AG04450 (cell line): ENCODE measurements at regions not wholly inside any gene's neighbourhood (a gene's known extent, or its start where the extent isn't known, plus 50 kb on each side); places are given as distances from the start of the nearest gene placed in this dataset.

Source experiments
- CTCF ChIA-PET: fragments of 300-600, 350-600 bp; formaldehyde crosslinking; extraction: SDS; loops from one replicate; lab custom pipeline; 2022; ENCODE audit warnings: antibody characterized with exemption, inconsistent platforms; lab: Charles Lee
- POLR2A ChIA-PET: fragments of 350-600 bp; formaldehyde crosslinking; extraction: SDS; loops from one replicate; lab custom pipeline; 2021; ENCODE audit warnings: antibody characterized with exemption, inconsistent platforms; lab: Yijun Ruan, JAX
- DNase-seq: peaks from one replicate; pipeline ENCODE4 v3.0.0-alpha.2; 2011; ENCODE audit warnings: low read depth, low spot score
- H3K27ac ChIP-seq: one replicate; pipeline ENCODE4 v1.5.1; 2012; ENCODE audit warnings: low read depth, low read length, control low read depth
- H3K27me3 ChIP-seq: one replicate; pipeline ENCODE4 v1.6.0; 2012; ENCODE audit warnings: low read length; ENCODE audit not compliant: control insufficient read depth, insufficient read depth
- H3K4me3 ChIP-seq: 2 replicates; pipeline ENCODE4 v1.5.1; 2011; ENCODE audit warnings: mild to moderate bottlenecking, low read depth, low read length, control low read depth
- H3K9me3 ChIP-seq: 2 replicates; pipeline ENCODE4 v1.5.1; 2012; ENCODE audit warnings: low read length; ENCODE audit not compliant: control insufficient read depth, insufficient read depth
- TF ChIP-seq, protein P1 (sequence below): IDR thresholded peaks from 2 replicates; pipeline ENCODE4 v1.5.1; 2011; ENCODE audit warnings: low read depth, low read length, control low read depth, inconsistent platforms

DNA sequence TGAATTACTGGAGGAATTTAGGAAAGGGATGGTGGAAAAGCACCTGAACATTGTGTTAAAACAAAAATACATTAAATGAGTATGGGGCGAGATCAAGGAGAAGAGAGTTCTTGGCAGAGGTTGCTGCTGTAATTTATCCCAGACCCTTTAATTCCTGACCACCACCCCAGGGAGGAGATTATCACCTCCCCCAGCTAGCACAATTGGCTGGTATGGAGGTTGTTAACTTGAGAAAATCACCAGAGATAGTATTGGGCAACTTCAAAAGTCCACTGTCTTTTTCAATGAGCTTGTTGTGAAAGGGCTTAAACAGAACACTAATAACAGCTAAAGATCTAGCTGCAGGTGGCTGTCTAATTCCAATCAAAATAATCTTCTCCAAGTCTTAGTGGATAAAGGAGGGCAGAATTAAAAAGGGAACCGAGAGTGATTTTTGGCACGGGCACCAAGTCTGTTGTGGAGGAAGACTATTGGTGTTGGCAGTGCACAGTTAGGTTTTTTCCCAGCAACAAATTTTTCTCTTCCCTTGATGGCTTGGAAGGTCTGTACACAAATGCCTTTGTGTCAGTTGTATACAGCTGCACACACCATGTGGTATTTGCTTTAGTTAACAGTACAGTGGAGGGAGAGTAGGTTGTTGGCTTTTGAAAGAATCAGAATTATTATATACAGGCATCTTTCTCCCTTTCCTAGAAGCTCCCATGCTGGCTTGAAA is 289.5 kb downstream of the SLC4A3 start:
- CTCF ChIA-PET, result no interaction called here
- peaks cover 14% of the 10 kb centered on the region for H3K27me3 ChIP-seq
- no peaks in the 10 kb centered on the region for H3K9me3 ChIP-seq
- H3K27ac ChIP-seq, result no peak overlapping the region
- TF ChIP-seq, protein P1, sequence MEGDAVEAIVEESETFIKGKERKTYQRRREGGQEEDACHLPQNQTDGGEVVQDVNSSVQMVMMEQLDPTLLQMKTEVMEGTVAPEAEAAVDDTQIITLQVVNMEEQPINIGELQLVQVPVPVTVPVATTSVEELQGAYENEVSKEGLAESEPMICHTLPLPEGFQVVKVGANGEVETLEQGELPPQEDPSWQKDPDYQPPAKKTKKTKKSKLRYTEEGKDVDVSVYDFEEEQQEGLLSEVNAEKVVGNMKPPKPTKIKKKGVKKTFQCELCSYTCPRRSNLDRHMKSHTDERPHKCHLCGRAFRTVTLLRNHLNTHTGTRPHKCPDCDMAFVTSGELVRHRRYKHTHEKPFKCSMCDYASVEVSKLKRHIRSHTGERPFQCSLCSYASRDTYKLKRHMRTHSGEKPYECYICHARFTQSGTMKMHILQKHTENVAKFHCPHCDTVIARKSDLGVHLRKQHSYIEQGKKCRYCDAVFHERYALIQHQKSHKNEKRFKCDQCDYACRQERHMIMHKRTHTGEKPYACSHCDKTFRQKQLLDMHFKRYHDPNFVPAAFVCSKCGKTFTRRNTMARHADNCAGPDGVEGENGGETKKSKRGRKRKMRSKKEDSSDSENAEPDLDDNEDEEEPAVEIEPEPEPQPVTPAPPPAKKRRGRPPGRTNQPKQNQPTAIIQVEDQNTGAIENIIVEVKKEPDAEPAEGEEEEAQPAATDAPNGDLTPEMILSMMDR, result no peak
- POLR2A ChIA-PET, result interaction anchor here (0.6 kb wide), 1 partner anchor 652 kb away, joined by 3 read pairs; no protein-coding TSS in a partner anchor
- no peak overlapping the region for H3K4me3 ChIP-seq
- no peak for DNase-seq

DNA sequence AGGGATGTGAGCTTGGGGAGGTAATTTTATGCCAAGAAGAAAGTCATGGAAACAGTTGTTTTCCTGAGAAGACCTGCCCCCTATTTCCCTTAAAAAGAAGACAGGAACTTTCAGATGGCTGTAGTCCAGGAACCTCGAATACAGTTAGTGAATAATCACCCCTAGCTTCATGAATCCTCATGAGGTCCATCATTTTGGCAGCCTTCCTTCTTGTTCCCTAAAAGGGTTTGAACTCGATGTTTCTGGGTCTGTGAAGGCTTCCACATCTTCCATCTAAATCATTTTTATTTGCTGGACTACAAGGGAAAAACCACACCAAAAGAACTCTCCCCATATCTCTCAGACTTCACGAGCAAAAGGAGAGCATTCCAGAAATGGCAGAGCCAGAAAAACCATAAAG is 290.8 kb downstream of the SLC4A3 start:
- Histone ChIP-seq H3K4me3 (no peak overlapping the region), H3K27ac (no peak overlapping the region), H3K27me3 (peaks cover 14% of the 10 kb centered on the region), H3K9me3 (no peaks in the 10 kb centered on the region)
- no peak for DNase-seq
- ChIA-PET CTCF (interaction anchor here (0.6 kb wide), 1 partner anchor 8 kb away, joined by 3 read pairs; no protein-coding TSS in a partner anchor), POLR2A (no interaction called here)
- TF ChIP-seq, protein P1, result no peak

- TF ChIP-seq, protein P1, result no peak
- Histone ChIP-seq H3K27me3 (peaks cover 14% of the 10 kb centered on the region), H3K27ac (no peak overlapping the region), H3K9me3 (no peaks in the 10 kb centered on the region), H3K4me3 (no peak overlapping the region)
- CTCF ChIA-PET, result interaction anchor here (0.6 kb wide), 1 partner anchor 9 kb away, joined by 3 read pairs; no protein-coding TSS in a partner anchor
- DNase-seq, result no peak
- POLR2A ChIA-PET, result no interaction called here
These were observed 291.5 kb downstream of the SLC4A3 start for GRCh38 chr2:219918944-219919343.

DNA sequence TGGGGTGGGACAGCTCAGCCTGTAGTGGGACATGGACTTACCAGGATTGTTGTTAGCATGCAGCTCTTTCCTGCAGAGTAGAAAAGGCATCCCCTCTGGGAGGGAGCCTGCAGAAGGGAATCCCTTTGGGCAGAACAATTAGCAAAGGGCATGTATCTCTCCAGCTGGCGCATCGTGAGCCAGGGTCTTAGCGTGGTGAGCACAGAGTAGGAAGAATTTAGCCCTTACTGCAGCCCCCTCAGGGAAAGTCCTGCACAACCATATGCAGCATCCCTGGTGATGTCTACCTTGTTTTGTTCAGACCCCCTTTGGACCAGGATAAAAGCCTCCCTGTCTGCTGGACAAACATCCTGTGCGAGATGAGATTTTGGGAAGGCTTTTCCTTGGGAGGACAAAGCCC is 292.1 kb downstream of the SLC4A3 start:
- TF ChIP-seq, protein P1, result no peak
- peaks cover 14% of the 10 kb centered on the region for H3K27me3 ChIP-seq
- no peaks in the 10 kb centered on the region for H3K9me3 ChIP-seq
- H3K4me3 ChIP-seq, result no peak overlapping the region
- DNase-seq, result no peak
- ChIA-PET CTCF (no interaction called here), POLR2A (no interaction called here)
- H3K27ac ChIP-seq, result no peak overlapping the region

DNA sequence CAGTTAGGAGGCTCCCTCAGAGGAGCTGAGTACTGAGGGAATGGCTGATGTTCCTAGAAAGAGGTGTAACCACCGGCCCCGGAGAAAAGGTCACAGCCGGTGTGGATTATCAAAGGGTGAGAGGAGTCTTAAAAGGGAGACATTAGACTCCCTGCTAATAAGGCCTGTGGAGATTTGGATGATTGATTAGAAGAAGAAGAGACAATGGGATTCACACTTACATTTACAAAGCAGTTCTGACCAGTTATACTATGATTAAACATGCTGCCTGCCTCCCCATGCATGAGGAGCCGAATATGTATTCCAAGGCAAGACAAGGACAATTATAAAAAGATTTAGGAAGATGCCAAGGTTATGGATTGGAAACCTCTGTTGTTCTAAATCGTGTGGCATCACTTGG is 302.4 kb downstream of the SLC4A3 start:
- ChIA-PET CTCF (interaction anchor here (0.6 kb wide), 1 partner anchor 16 kb away, joined by 3 read pairs; no protein-coding TSS in a partner anchor), POLR2A (no interaction called here)
- Histone ChIP-seq H3K27me3 (peaks cover 2% of the 10 kb centered on the region), H3K9me3 (no peaks in the 10 kb centered on the region), H3K4me3 (no peak overlapping the region), H3K27ac (no peak overlapping the region)
- DNase-seq, result no peak
- TF ChIP-seq, protein P1, result no peak
